HG03342 (cell line): ENCODE measurements at regions not wholly inside any gene's neighbourhood (a gene's known extent, or its start where the extent isn't known, plus 50 kb on each side); places are given as distances from the start of the nearest gene placed in this dataset.
"Not testable (repeated sequence)": the region's sequence is repeated elsewhere in the genome, so short reads cannot be mapped to it uniquely, and the experiment has no call there.

Experiments
- ATAC-seq: cut with Tn5 transposase; IDR thresholded peaks from one replicate; pipeline ENCODE4 v1.9.1; 2021; ENCODE audit warnings: mild to moderate bottlenecking, moderate library complexity; ENCODE audit not compliant: unreplicated experiment

DNA sequence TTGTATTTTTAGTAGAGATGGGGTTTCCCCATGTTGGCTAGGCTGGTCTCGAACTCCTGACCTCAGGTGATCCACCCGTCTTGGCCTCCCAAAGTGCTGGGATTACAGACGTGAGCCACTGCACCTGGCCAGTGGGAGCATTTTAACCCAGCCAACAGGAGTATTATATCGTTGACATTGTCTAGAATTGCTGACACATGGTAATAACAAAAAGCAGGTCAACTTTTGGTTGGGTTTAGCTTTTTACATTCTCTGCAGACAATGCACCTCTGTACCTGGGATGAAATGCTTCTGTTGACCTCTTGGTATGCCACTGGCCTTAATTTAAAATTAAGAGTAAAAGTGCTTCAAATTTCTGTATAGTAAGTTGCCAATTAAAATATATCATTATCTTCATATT, 245.6 kb downstream of the TTC6 start:
- not testable (repeated sequence) for ATAC-seq

DNA sequence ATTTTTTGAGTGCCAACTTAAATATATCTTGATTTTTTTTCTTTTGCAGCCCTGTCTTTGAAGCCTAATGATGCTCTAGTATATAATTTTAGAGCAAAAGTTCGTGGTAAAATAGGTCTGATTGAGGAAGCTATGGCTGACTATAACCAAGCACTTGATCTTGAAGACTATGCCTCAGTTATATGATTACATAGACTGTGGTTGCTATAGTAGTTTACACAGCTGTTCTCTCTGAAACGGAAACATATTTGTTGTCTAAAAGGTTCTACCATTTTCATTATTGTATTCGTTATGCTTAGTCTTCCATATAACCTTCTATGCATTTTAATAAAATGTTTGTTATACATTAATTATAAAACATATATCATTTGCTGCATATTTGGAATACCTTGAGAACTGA, 246.7 kb downstream of the TTC6 start:
- no peak for ATAC-seq

DNA sequence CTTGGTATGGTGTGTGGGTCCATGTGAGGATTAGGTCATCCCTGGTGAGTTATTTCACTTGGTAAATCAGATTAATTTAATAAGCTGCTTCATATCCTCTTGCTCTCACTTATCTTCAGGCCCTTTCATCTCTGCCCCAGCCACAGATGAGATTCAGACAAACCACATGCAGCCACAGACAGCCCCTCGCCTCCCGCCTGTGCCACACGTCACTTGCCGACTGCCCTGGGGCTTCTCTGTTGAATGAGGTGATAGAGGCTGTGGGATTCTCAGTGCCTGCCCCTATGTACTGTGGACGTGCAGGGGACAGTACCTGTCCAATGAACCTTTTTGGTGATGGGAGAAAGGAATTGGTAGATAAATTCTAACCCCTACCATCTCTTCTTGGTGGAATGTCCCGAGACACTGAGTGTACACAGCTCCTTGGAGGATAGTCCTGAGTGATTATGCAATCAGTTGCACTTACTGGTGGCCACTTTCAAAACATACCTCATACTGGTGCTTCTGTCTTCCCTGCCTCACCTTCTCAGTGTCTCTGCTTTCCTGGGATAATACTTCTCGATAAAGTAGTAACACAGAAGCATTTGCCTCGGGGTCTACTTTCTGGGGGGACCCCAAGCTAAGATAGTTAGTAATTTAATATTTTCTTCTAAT, 248.7 kb downstream of the TTC6 start:
- no peak for ATAC-seq

DNA sequence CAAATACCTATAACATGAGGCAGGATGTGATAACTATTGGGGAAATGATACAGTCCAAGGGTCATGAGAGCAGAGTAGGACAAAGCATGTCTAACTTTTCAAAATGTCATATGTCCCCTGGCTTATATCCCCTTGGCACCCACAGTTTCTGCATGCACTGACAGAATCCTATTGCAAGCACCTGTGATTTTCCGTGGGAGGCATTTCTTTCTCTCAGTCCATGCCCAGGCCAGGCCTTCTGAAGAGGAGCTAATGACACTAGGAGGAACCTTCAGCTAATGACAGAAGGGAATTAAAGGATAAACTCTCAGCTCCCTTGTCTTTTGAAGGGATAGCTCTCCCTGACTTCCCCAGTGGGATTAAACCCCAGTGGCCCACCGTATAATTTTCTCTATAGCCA, 249.2 kb downstream of the TTC6 start:
- no peak for ATAC-seq

DNA sequence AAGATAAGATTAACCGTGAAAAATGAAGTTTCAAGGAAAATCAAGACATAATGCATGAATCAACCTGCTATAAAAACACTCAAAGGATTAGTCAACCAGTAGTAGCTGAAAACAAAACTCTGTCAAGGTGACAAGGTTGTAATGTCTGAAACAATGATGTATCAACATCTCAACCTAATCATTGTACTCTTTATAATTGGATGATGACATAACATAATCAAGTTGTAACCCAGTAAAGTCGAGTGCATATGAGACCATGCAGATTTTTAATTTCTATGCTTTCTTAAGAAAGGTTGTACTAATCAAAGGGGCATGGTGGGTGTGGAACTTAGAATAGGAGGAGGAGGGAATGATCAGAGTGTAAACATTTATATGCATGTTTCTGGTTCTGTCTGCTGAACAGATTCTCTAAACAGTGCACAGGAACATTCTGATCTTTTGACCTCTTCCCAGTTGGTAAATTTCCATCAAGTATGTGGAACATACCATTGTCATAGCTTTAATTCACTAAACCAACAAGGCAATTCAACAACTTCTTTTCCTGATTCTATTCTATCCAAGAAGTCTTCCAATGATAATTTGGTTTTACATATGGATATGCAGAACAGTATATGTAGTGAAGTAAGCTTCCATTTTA, 253.7 kb downstream of the TTC6 start:
- no peak for ATAC-seq

DNA sequence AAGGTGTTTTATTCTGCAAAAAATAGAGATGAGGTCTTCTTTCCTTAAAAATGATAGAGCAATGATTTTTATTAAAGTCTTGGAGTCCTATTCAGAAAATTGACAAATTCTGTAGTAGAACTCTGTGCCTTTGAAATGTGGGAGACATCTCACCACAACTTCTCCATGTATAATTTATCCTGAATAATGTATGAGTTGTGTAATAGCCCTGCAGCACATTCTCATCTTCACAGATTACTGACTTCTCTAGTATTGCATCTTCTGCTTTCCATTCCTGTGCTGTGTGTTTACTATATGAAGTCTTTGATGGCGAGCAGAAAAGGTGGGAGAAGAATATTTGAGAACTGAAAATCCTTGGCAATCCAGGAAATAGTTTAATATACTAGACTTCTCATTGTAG, 255.6 kb downstream of the TTC6 start:
- no peak for ATAC-seq

DNA sequence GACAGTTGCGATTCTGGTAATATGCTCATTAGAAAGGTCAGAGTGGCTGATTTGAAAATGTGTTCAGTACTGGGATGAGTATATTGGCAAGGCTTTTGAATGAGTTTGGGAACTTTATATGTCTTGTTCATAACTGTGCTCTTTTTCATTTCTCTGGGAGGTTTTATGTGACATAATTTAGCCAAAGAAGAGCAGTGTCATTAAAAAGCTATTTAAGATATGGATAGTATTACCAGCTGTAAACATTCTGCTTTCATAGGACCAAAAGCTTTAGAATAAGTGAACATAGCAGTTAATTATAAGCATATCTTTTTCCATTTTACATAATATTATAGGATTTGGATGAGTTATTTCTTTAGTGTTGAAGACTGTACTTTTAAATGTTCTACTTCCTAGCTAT, 260.4 kb downstream of the TTC6 start:
- ATAC-seq = no peak

DNA sequence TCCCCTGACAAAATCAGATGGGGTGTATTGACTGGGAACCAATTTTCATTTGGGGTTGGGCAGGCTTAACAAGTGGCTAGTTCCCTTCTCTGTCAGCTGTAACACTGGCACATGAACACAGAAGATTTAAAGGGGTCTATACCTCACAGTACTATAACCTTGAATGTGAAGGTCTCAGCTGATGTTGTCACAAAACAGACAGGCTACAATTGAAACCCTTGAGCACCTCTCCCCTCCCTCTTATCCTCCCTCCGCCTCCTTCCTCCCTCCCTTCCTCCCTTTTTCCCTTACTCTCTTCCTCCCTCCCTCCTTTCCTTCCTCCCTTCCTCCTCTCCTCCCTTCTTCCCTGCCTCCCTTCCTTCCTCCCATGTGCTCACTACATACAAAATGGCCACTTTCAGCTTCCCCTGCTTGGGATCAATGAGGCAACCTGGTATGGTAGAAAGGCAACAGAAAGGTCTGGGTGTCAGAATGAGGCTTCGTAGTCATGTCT, 262.4 kb downstream of the TTC6 start:
- no peak for ATAC-seq

DNA sequence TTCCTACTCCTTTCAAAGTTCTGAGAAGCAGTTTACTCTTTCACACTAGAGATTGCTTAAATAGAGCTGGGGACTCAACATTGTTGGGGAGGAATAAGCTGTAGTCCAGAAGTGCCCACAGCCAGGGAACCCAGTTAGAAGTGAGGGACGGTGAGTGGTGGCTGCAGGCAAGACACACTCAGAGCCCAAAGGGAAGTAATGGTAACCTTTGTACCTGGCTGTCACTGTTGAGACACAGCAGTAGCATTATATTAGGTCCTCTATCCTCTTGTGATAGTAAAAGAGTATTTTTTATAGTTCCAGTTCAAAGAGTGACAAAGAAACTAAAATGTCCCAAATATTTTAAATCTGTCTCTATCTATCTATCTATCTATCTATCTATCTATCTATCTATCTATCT, 263.3 kb downstream of the TTC6 start:
- ATAC-seq = no peak

DNA sequence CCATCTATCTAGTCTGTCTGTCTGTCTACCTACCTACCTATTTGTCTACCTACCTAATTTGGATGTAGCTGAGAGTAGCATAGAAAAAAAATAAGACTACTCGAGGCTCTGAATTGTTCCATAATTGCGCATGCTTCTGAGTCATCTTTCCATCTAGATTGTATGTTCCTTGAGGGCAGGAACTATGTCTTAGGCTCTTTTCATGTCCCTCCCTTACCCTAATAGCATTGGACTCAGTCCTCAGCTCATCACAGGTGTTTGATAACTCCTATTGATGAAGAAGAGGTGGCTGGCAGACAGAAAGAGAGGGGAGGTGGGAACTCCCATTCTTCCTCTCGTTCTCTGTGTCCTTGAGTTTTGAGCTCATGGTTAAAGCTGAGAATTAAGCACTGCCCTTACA, 263.7 kb downstream of the TTC6 start:
- no peak for ATAC-seq

DNA sequence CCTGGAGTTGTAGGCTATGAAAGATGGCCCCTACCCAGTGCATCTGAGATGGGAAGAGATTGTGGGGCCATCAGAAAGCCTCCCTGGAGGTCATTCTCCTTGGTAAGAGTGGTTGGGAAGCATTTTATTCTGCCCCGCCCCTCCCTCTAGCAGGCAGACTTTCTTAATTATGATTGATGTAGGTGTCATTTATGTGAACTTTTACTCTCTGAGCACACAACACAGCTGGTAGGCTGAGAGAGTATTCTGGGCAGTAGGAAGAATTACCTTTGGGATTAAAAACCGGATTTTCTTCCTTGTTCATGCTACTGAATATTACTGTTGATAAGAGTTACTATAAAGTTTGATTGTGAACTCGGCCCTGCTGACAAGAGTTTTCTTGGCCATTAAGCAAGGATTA, 266.8 kb downstream of the TTC6 start:
- no peak for ATAC-seq

DNA sequence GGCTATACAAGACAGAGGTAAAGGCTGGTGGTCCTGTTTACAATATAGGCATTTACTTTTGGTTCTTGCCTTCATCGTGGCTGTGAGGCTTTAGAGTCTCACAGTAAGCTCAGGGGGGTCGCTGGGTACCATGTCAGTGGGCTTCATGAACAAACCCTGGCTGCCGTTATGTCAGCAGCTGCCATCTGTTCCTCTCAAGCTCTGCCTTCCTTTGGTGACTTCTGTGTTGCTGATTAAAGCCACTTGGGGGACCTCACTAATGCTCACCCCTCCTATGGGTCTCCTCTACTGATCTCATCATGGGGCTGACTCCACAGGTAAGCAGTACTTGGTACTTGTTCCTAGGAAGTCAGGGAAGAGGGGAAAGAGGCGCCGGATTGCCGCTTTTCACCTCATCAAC, 268.7 kb downstream of the TTC6 start:
- ATAC-seq = no peak

DNA sequence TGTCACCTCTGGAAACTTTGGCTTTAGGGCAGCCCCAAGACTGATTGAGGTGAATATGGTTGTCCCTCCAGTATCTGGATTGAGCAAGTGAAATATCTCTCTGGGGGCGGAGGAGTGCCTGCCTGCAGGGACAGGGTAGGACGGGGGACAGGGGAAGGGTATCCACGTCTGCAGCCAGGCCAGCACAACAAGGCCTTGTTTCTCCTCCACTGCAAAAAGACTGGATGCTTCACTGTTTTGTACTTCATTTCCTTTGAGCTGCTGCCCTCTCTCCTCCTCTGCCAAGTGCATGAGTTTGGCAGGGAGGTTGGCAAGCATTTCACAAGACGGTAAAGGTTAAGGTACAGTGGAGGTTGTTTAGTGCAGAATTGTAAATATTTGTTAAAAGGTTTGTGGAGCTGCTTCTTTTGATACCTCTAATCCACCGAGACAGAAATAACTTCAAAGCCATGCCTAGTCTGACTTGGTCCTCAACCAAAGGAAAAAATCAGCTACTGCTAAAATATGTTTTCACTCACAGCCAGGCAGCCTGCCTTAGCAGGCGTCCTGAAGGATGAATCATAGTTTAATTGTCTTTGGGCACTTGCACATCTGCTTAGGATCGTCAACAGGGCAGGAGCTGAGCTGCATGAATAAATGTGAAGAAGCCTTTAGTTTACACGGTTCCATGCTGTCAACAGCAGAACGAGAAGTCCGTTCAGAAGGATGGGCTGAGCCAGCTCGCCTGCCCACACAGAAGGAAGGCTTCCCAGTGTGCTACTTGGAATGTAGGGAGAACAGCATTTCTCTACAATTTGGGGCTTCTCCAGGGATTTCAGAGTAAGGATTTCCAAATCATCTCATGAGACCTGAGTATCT, 269.7 kb downstream of the TTC6 start:
- ATAC-seq = no peak

DNA sequence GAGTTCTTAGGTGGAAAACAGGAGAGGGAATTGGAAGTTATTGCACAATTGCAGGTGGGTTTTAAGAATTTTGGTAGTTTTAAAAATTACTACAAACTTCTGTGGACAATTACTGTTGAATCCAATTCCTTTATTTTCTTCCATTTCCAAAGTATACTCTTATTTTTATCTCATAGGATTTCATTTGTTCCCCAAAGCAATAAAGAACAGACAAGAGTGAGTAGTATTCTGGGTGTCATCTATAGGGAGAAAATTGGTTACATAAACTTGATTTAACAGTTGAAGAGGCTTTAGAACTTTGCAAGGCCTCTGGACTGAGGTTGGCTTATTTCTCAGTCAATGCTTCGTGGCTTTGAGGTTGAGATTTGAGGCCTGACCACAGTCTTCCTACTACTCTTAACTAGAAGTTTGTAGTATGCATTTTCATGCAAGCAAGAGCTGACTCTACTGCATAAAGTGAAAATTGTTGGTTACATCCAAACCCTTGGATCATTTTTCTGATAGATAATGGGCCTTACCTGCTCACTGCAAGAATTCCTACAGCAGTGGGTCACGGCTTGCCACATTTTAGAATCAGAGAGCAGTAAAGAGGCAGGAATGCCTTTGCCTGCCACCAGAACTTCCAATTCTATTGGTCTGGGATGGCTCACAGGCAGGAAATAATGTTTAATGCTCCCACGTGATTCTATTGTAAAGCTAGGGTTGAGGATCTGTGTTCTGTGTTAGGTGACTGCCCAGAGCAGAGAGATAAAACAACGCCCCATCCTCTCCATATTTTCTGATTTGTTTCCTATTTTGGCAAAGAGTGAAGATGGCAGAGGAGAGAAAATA, 270.5 kb downstream of the TTC6 start:
- no peak for ATAC-seq

DNA sequence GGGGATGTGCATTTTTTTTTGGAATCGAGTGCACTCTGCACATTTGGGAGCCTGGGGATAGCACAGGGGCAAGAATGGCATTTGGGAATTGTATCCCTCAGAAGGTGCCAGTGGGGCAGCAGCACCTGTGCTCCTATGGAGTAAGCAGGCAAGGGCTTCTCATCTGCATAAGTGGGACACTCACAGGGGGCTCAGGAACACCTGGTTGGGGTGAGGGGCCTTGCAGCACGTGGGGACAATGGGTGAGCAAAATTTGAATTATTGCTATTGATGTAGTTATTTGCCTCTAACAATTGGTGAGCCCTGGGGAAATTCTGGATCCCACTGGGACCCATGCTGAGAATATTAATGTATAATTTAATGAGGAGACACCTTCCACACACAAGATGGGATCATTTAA, 274.2 kb downstream of the TTC6 start:
- no peak for ATAC-seq

DNA sequence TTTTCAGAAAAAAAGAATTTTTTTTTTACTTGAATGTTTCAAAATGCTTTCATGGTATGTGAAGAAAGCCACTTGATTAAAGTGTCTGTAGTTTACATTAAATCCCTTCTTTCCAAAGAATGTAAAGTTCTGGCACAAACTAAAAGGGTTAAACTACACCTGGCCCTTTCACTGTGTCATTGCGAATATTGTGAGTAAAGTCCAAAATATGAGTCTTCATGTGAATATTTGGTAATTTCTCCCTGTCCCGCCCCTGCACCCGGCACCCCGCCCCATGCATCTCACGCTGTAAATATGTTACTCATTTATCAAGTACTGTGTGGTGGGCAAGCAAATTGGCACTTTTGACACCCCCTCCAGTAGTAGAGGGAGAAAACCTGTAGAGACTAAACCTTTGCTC, 274.7 kb downstream of the TTC6 start:
- ATAC-seq = no peak

DNA sequence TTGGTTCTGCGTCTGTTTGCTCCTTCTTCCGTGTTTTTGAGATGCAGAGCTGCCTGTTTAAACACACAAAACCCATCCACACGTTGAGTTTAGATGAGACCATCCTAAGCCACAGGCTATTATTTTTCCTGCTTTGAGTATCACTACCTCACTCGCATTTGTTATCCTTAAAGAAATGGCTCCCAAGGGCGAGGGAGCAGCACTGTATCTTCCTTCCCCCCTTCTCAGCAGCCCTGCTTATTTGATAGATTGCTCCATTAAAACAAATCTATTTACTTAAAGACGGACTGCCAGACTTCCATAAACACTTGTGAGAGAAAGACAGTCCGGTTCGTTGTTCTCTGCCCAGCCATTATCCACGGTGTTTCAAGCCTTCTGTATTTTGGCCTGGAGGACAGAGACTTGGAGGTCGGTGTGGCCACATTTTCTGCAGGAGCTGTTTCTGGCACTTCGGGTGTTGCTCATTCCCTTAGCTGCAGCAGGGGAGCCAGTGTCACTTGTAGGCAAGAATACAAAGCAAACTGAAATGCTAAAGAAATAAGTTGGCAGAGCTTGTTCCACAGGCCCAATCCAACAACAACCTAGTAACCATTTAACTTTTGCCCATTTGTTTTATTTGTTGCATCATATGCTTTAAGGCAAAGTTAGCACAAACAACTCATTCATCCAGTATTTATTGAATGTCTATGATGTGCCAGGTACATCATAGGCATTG, 275.4 kb downstream of the TTC6 start:
- no peak for ATAC-seq

DNA sequence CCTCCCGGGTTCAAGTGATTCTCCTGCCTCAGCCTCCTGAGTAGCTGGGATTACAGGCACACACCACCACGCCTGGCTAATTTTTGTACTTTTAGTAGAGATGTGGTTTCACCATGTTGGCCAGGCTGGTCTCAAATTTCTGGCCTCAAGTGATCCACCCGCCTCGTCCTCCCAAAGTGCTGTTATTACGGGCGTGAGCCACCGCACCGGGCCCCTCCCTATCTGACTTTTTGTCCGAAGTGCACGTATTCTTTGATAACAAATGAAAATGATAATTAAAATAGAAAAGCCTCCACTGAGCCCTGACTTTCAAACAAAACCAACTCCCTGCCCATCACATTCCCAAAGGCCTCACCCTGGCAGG, 278.6 kb downstream of the TTC6 start:
- ATAC-seq = not testable (repeated sequence)

DNA sequence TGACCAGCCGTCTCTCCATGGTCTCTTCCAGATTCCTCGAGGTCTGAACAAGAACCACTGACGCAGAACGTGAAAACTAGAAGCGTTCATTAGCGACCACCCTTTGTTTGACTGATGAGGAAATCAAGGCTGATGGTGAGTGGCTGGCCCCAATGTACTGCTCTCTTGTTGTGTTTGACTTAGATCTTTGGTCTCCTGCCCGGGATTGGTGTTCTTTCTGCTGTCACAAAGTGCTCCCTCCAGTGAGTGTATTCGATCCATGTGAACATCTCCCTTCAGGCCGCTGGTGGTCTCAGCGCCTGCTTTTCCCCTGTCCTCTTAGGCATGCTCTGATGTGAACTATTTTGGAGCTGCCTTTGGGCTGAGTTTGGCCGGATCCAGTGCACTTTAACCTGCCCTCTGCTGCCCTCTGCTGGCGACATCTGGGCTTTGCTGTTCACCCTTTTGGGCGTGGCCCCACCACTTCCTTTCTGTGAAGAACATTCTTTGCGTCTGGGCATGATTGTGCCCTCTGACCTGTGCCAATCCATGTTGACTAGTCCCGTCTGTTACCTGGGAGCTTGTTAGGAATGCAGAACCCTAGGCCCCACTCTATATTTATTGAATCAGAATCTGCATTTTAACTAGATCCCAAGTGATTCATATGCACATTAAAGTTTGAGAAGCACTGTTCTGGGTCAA, 279.1 kb downstream of the TTC6 start:
- ATAC-seq = peak; percentile 98

DNA sequence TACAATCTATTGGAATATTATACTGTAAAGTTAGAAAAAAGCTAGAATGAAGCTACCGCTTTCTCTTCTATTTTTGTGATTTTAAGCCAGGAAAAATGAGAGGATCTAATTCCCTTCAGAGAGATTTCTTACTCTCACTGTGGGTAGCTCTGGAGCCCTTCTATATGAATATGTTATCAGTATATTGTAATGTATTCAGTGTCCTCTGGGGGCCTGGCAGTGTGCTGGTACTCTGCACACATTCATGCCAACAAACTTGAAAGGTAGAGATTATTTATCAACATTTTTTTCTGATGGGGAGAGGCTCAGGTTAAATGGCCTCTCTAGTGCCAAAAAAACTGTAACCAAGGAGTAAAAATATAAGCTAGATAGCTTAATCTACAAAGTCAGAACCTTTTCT, 292.8 kb downstream of the TTC6 start:
- ATAC-seq = no peak
